Right hindlimb (tissue), 1 donor: ENCODE measurements at regions not wholly inside any gene's neighbourhood (a gene's known extent, or its start where the extent isn't known, plus 50 kb on each side); places are given as distances from the start of the nearest gene placed in this dataset.
"Not testable (repeated sequence)": the region's sequence is repeated elsewhere in the genome, so short reads cannot be mapped to it uniquely, and the experiment has no call there.

Experiments used
- DNase-seq: peaks from one replicate; pipeline ENCODE4 v3.0.0-alpha.2; 2018

DNA sequence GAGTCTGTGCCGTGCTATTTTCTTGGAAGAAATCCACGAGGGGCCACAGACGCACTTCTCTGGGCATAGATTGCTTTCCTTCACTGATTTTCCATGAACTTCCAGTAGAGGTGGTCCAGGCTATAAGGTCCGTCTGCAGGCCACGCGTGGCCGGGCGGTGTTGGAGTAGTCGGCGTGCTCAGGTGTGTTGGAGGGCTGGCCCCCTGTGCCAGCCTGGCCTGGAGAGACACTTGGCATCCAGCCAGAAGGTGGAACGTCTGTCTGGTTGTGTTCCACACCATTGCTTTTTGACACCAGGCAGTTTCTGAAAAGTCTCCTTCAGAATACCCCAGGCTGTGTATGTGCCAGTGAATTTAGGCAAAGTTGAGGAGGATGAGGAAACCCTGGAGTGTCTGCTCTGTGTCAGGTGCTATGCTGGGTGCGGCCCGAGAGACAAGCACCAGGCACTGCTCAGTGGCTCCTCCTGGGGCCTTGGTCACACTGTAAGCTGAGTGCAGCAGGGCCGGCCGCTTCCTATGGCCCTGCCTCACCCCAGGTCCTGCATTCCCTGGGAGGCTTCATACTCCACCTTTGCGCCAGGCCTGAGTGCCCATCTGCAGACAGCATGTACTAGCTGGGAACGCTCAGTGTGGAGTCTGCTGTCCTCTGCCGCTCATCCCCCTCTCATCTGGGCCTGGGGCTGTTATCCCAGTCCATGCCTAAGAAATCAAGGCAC, 52.1 kb upstream of the TAMM41 start:
- no peak for DNase-seq

DNA sequence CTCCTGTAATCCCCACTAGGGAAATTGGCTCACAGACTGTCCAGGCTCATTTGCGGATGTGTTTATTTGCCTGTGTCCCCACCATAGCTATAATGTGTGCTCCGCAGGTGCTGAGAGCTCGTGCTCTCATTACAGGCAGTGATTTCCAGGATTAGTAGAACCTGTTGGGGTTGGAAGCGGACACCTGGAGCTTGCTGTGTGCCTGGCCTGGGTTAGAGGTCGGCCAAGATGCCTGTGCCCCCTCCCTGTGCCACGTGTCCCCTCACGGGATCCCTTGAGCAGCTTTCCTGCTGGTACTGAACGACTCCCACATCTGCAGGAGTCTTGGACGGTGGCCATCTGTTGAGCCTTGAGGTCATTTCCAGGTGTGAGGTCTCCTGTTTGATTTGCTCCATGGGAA, 52.7 kb upstream of the TAMM41 start:
- DNase-seq: not testable (repeated sequence)

- no peak for DNase-seq
Measured at GRCh38 chr3:11899826-11900225, 53.1 kb upstream of the TAMM41 start.

GRCh38 chr3:11900824-11901223, 54.1 kb upstream of the TAMM41 start:
- DNase-seq: no peak

DNA sequence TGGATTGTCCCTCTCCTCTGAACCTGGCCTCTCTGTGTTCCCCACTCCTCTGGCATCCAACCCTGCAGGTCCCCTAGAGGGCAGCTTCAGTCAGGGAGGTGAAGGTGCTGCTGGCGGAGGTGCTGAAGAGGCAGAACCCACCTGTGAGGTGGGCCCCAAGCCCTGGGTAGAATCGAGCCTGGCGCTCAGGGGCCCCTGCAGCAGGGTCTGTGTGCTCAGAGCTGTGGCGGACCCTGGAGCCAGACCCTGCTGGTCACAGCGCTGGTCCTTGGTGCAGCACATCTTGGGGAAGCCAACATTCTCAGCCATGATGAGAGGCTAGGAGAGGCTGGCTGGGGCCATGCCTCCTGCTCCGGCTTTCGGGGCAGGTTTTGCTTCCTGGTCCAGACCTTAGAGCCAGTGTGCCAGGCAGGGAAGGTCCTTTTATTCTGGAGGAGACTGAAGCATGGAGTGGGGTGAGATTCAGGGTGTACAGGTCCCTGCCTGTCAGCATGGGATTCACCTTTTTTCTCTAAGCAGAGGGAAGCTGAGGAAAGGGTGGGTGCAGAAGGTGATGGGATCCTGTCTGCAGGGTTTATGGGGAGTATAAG, 54.7 kb upstream of the TAMM41 start:
- DNase-seq: no peak

GRCh38 chr3:11903047-11903446, 56.4 kb upstream of the TAMM41 start:
- DNase-seq: no peak

- no peak for DNase-seq
Measured at GRCh38 chr3:11903447-11903846, 56.8 kb upstream of the TAMM41 start.

GRCh38 chr3:11904157-11904556, 57.5 kb upstream of the TAMM41 start:
- DNase-seq: no peak

DNA sequence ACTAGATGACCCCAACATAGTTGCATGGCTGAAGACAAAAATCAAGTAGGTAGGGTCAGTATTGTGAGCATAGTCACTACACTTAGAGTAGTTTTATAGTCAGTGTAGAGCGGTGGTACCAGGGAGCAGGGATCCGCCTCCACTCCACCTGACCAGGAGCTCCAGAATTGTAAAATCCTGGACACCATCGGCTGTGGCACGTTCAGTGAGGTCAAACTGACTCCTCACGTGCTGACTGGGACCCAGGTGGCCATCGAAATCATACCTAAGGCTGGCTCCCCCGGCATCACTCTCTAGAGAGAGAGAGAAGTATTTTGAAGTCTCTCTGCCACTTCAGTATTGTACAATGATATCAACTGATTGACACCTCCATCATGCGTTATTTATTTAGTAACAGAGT, 59.7 kb upstream of the TAMM41 start:
- DNase-seq: no peak

GRCh38 chr3:11907667-11908660, 61.3 kb upstream of the TAMM41 start:
- no peak for DNase-seq

DNA sequence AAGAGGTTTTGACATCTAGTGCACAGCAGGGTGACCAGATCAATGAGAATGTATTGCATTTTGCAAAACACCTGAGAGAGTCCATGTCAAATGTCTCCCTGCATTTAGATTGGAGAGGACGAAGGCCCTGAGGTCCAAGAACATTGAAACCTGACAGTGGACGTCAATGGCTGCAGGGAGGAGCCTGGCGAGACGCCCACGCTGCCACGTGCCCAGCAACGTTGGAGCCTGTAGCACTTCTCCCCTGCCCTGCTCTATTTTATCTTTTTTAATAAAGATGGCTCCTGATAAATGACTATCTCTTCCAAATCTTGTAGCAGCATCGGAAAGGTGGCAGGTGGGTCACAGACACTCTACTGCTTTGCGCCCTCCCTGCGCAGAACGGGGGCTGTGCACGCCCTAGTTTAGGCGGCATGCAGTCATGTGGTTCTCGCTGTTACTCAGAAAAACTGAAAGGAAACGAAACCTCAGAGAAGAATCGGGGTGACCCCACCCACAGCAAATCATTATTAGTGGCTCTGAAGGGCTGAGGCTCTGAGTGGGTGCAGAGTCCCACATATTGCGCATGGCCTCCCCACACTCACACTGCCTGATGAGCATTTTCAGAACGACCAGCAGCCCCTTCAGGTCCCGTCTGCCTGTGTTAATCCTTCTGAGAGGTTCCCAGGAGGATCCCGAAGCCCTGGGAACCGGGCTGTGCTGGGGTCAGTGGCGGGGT, 62.5 kb upstream of the TAMM41 start:
- DNase-seq: no peak

DNA sequence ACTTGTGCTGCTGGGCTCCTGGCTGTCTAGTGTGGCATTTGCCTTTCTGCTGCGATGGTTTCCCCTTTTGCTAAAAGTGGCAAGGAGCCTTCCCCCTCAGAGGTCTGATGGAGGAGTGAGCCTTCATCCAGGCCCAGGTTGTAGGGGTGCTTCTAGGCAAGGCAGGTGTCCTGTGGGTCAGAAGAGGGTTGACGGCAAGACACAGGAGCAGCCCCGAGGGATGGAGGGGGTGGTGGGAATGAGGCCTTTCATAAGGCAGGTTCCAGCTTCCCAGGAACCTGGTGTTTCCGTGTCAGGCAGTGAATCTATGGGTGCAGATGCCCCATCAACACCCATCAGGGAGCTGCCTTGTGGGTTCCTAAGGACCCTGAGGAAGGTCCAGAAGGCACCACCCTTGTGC, 63.0 kb upstream of the TAMM41 start:
- no peak for DNase-seq

DNA sequence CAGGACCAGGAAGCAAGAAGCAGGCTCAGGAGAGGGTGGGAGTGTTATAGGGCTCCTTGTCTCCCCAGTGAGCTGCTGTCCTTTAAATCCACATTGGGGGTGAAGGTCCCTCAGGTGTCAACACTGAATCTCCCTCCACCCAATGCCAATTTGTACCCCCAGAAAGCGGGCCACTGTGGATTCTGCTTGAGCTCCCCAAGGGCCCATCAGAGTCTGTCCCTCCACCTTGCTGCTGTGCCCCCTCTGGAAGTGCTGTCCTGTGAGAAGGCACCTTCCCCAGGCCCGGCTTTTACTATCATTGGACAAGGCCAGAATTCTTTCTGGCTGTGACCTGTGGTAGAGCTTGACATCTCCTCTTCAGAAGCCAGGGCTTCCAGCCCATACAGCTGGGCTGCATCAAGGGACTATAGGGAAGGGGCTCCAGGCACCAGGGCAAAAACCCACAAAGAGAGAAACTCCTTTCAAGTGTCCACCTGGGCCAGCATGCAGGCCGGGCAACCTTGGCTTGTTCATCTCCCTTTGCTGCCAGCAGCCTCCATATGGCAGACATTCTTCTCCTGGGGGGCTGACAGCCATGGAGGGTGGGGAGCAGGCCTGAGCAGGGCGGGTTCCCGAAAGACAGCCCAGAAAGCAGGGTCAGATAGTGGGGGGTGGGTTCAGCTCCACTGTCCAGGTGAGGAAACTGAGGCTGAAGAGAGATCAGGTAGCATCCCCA, 63.7 kb upstream of the TAMM41 start:
- not testable (repeated sequence) for DNase-seq

GRCh38 chr3:11910971-11911531, 64.4 kb upstream of the TAMM41 start:
- DNase-seq: no peak

- not testable (repeated sequence) for DNase-seq
Measured at GRCh38 chr3:11911887-11912286, 65.2 kb upstream of the TAMM41 start.

DNA sequence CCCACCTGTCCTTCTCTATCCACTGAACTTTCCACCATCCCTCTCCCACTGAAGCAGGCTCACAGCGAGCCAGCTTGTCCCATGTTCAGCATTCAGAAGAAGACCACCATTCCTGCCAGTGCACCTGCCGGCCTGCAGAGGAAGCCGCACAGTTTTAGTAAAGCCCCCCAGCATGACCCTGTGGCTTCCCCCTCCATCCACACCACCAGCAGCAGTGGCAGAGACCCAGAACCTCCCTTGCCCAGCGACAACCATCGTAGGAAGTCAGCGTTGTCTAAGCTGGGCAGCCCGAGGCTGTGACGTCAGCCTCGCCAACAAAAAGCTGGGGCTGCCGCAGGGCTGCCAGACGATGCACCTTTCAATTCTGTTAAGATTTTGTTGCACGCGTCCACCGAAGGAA, 66.6 kb upstream of the TAMM41 start:
- DNase-seq: no peak

DNA sequence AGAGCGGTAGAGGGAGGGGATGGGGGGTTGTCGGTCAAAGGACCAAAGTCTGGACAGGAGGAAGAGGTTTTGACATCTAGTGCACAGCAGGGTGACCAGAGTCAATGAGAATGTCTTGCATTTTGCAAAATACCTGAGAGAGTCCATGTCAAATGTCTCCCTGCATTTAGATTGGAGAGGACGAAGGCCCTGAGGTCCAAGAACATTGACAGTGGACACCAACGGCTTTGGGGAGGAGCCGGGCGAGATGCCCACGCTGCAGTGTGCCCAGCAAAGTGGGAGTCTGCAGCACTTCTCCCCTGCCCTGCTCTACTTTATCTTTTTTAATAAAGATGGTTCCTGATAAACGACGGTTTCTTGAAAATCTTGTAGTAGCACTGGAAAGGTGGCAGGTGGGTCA, 67.4 kb upstream of the TAMM41 start:
- no peak for DNase-seq

DNA sequence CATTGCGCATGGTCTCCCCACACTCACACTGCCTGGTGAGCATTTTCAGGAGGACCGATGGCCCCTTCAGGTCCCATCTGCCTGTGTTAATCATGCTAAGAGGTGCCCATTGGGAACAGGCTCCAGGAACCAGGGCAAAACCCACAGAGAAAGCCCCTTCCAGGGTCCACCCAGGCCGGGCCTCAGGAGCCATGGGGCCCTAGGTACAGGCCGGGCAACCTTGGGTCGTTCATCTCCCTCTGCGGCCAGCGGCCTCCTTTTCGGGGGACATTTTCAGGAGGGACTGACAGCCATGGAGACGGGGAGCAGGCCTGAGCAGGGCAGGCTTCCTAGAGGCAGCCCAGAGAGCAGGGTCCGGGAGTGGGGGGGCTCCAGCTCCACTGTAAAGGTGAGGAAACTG, 68.0 kb upstream of the TAMM41 start:
- DNase-seq: no peak

- no peak for DNase-seq
Measured at GRCh38 chr3:11915621-11916424, 69.1 kb upstream of the TAMM41 start.

DNA sequence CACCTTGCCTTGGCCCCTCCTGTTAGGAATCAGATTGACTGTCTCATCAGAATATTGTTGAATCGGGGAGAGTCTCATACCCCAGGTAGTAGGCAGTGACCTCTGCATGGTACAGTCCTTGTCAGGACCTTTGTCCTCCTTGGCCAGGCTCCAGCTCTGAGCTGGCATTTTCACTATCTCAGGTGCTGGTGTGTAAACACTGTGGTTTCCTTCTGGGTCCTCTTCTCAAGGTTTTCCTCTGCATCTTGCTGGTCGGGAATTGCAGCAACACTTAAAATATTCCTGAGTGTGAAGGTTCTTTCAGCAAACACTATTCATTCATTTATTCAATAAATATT, 69.7 kb upstream of the TAMM41 start:
- DNase-seq: not testable (repeated sequence)

GRCh38 chr3:11917051-11917450, 70.4 kb upstream of the TAMM41 start:
- DNase-seq: no peak
